ENCODE measurements at regions not wholly inside any gene's neighbourhood (a gene's known extent, or its start where the extent isn't known, plus 50 kb on each side); places are given as distances from the start of the nearest gene placed in this dataset.
"Not testable (repeated sequence)": the region's sequence is repeated elsewhere in the genome, so short reads cannot be mapped to it uniquely, and the experiment has no call there.

- 86 to 92% (median 88%) methylated on average over 7 of the region's 7 CpGs for WGBS, 3 donors
- H3K27ac ChIP-seq (ENCODE audit: low read depth, low read length) = no peak overlapping the region
These were observed 177.0 kb upstream of the IRS2 start for GRCh38 chr13:109963384-109963783.

GRCh38 chr13:109959903-109960302, 173.5 kb upstream of the IRS2 start:
- 79 to 94% (median 86%) methylated on average over 1 of the region's 1 CpG for WGBS, 3 donors
- H3K27ac ChIP-seq (ENCODE audit: low read depth, low read length) = no peak overlapping the region

GRCh38 chr13:109957875-109958274, 171.5 kb upstream of the IRS2 start:
- WGBS, 3 donors = 81 to 90% (median 84%) methylated on average over 5 of the region's 5 CpGs

GRCh38 chr13:109955598-109955997, 169.2 kb upstream of the IRS2 start:
- 55 to 60% (median 56%) methylated on average over 3 of the region's 3 CpGs for WGBS, 3 donors

More at GRCh38 chr13:109957875-109958274, 171.5 kb upstream of the IRS2 start:
- no peak overlapping the region for H3K27ac ChIP-seq (ENCODE audit: low read depth, low read length)

GRCh38 chr13:109954441-109954840, 168.1 kb upstream of the IRS2 start:
- H3K27ac ChIP-seq (ENCODE audit: low read depth, low read length) = no peak overlapping the region

More at GRCh38 chr13:109955598-109955997, 169.2 kb upstream of the IRS2 start:
- H3K27ac ChIP-seq (ENCODE audit: low read depth, low read length) = no peak overlapping the region

GRCh38 chr13:109951491-109951890, 165.1 kb upstream of the IRS2 start:
- WGBS, 3 donors = 61 to 77% (median 77%) methylated on average over 1 of the region's 1 CpG
- H3K27ac ChIP-seq (ENCODE audit: low read depth, low read length) = no peak overlapping the region

More at GRCh38 chr13:109954441-109954840, 168.1 kb upstream of the IRS2 start:
- WGBS, 3 donors = 85 to 89% (median 89%) methylated on average over 6 of the region's 6 CpGs

GRCh38 chr13:109949397-109949796, 163.0 kb upstream of the IRS2 start:
- H3K27ac ChIP-seq (ENCODE audit: low read depth, low read length) = no peak overlapping the region
- WGBS, 3 donors = 65 to 79% (median 72%) methylated on average over 2 of the region's 2 CpGs

GRCh38 chr13:109947006-109947405, 160.6 kb upstream of the IRS2 start:
- no peak overlapping the region for H3K27ac ChIP-seq (ENCODE audit: low read depth, low read length)
- 68 to 78% (median 72%) methylated on average over 2 of the region's 2 CpGs for WGBS, 3 donors

GRCh38 chr13:109945206-109945960, 159.0 kb upstream of the IRS2 start:
- 72 to 79% (median 77%) methylated on average over 4 of the region's 4 CpGs for WGBS, 3 donors
- H3K27ac ChIP-seq (ENCODE audit: low read depth, low read length) = no peak overlapping the region

- WGBS, 3 donors = 45 to 74% (median 60%) methylated on average over 7 of the region's 7 CpGs
- no peak overlapping the region for H3K27ac ChIP-seq (ENCODE audit: low read depth, low read length)
These were observed 155.6 kb upstream of the IRS2 start for GRCh38 chr13:109941951-109942350.

- no peak overlapping the region for H3K27ac ChIP-seq (ENCODE audit: low read depth, low read length)
- 67 to 79% (median 79%) methylated on average over 2 of the region's 2 CpGs for WGBS, 3 donors
These were observed 154.8 kb upstream of the IRS2 start for GRCh38 chr13:109941221-109941620.

GRCh38 chr13:109940637-109941036, 154.3 kb upstream of the IRS2 start:
- WGBS, 3 donors = 83 to 90% (median 85%) methylated on average over 8 of the region's 8 CpGs
- H3K27ac ChIP-seq (ENCODE audit: low read depth, low read length) = no peak overlapping the region

- WGBS, 3 donors = 78 to 96% (median 89%) methylated on average over 10 of the region's 10 CpGs
- no peak overlapping the region for H3K27ac ChIP-seq (ENCODE audit: low read depth, low read length)
These were observed 153.5 kb upstream of the IRS2 start for GRCh38 chr13:109939838-109940237.

- WGBS, 3 donors = 96 to 100% (median 99%) methylated on average over 2 of the region's 2 CpGs
These were observed 152.8 kb upstream of the IRS2 start for GRCh38 chr13:109939180-109939579.

GRCh38 chr13:109938255-109938936, 152.0 kb upstream of the IRS2 start:
- H3K27ac ChIP-seq (ENCODE audit: low read depth, low read length) = no peak overlapping the region
- 76 to 80% (median 79%) methylated on average over 10 of the region's 10 CpGs for WGBS, 3 donors

More at GRCh38 chr13:109939180-109939579, 152.8 kb upstream of the IRS2 start:
- no peak overlapping the region for H3K27ac ChIP-seq (ENCODE audit: low read depth, low read length)

- WGBS, 3 donors = 92 to 95% (median 94%) methylated on average over 5 of the region's 5 CpGs
- not testable (repeated sequence) for H3K27ac ChIP-seq (ENCODE audit: low read depth, low read length)
These were observed 148.1 kb upstream of the IRS2 start for GRCh38 chr13:109934520-109934919.

GRCh38 chr13:109933476-109933875, 147.1 kb upstream of the IRS2 start:
- WGBS, 3 donors = 66 to 79% (median 72%) methylated on average over 7 of the region's 7 CpGs
- no peak overlapping the region for H3K27ac ChIP-seq (ENCODE audit: low read depth, low read length)

- H3K27ac ChIP-seq (ENCODE audit: low read depth, low read length) = no peak overlapping the region
- 74 to 83% (median 82%) methylated on average over 1 of the region's 1 CpG for WGBS, 3 donors
These were observed 138.0 kb upstream of the IRS2 start for GRCh38 chr13:109924376-109924775.

- WGBS, 3 donors = 71 to 84% (median 78%) methylated on average over 2 of the region's 2 CpGs
- no peak overlapping the region for H3K27ac ChIP-seq (ENCODE audit: low read depth, low read length)
These were observed 136.1 kb upstream of the IRS2 start for GRCh38 chr13:109922518-109922917.

All from adipose tissue (tissue), 3 donors.